Suppressor macrophage (primary cell): ENCODE measurements at regions not wholly inside any gene's neighbourhood (a gene's known extent, or its start where the extent isn't known, plus 50 kb on each side); places are given as distances from the start of the nearest gene placed in this dataset.
A peak's percentile ranks its signal among the peaks of the same experiment; 100 is the strongest.

ENCODE experiments used
- DNase-seq, 4 experiments: peaks; one replicate each; pipeline ENCODE4 v3.0.0-alpha.2; 2020 to 2022

DNA sequence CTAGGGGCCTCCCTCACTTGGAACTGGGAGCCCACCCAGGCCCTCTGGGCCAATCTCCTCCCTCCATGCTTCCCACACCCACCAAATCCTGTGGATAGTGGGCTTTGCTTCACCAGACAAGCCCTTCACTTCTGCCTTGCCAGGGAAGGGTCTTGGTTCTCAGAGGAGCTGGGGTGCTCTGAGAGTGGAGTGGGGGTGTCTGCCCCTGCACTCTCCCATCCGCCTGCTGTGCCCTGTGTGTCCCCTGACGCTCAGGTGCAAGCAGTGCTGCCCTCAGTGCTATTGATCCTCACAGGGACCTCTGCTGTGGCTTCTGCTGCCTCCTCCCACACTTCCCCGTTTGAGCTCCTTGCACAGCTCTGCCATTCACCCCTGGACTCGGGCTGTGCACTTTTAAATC is 117.3 kb upstream of the NKX1-1 start:
- DNase-seq: peak in 1 of 4 experiments; percentile 9

GRCh38 chr4:1523033-1523432 is 116.8 kb upstream of the NKX1-1 start:
- DNase-seq: no peak

GRCh38 chr4:1522606-1523005 is 116.4 kb upstream of the NKX1-1 start:
- no peak for DNase-seq

- DNase-seq: no peak
Observed at GRCh38 chr4:1521821-1522361, 115.6 kb upstream of the NKX1-1 start.

DNA sequence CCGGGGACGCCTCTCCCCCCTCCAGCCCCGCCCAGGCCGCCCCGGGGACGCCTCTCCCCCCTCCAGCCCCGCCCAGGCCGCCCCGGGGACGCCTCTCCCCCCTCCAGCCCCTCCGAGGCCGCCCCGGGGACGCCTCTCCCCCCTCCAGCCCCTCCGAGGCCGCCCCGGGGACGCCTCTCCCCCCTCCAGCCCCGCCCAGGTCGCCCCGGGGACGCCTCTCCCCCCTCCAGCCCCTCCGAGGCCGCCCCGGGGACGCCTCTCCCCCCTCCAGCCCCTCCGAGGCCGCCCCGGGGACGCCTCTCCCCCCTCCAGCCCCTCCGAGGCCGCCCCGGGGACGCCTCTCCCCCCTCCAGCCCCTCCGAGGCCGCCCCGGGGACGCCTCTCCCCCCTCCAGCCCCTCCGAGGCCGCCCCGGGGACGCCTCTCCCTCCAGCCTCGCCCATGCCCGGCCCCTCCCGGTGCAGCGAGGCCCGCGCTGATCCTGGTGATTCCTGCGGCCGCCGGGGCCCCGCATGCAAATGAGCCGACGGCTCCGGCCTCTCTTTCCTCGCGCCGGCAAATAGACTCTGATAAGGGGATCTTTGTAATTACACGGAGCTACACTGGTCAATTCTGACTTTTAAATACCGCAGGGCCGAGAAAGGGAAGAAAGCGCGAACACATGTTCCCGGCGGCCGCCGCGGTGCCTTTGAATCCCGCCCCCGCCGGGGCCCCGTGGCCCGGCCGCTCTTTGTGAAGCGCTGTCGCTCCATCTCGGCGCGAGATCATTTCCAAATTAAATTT is 114.7 kb upstream of the NKX1-1 start:
- peak in 2 of 4 experiments; percentile 52 to 64 for DNase-seq

DNA sequence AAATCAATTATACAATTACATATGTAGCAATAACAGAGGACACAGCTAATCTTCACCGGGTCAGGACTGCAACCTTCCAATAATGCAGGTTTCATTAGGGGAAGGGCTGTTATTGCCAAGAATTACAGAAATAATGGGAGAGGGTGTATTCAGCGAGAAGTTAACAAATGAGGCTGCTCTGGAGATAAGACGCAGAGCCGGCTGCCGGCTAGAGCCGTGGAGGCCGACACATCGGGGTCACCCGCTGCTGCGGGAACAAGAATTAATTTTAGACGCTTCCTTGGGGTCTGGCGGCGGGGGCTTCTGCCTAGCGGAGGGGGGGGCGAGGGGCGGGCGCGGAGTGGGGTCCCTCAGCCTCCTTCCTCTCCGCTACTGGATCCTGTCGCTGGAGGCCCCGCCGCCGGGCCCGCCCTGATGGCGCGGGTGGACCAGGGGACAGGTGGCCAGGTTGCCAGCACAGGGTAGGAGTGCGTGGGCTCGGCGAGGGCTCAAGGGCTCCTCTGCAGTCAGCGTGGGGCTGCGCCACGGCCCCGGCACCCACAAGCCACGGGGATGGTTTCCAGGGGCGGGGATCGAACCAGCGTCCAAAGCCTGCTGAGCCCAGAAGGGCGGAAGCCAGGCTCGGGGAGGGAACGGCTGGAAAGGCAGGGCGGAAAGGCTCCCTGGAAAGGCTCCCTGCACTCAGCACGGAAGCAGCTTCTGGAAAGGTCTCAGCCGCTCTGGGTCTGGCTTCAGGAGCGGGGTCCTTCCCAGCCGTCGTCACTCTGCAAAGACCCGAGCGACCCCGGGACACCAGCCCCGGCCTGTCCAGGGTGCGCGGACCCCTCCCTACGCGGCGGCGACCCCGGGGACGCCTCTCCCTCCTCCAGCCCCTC is 113.8 kb upstream of the NKX1-1 start:
- DNase-seq: no peak

GRCh38 chr4:1518997-1519700 is 112.9 kb upstream of the NKX1-1 start:
- no peak for DNase-seq

DNA sequence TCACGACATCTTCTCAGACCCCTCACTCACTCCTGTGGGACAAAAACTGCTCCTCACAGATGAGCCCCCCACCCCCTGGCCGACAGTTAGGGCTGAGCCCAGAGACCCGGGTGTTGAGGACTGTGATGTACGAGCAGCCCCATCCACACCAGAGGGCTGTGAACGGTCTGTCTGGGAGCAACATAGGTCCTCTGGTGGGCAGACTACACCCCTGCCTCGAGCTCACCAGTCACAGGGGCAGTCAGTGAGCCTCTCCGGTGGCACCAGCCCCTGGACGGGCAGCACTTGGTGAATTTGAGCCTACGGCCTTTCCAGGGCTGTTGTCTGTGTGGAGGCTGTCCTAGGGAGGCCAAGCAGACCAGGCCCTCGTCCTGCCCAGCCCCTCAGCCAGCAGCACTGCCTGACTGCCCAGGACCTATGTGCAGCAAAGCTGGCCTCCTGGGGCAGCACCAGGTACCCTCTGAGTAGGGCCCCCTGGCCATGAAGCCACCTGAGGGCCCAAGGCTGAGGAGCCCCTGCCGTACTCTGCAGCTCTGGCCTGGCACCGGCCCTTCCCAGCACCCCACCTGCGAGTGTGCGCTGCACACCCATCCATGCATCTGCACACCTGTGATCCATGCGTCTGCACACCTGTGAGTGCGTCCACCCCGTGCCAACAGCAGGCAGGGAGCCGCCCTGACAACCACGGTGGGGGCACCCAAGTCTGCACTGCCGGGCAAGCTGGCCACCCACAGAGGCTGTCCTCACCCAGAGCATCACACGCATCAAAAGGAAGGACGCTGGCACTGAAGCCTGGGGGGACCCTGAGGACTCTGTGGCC is 111.6 kb upstream of the NKX1-1 start:
- DNase-seq: no peak

DNA sequence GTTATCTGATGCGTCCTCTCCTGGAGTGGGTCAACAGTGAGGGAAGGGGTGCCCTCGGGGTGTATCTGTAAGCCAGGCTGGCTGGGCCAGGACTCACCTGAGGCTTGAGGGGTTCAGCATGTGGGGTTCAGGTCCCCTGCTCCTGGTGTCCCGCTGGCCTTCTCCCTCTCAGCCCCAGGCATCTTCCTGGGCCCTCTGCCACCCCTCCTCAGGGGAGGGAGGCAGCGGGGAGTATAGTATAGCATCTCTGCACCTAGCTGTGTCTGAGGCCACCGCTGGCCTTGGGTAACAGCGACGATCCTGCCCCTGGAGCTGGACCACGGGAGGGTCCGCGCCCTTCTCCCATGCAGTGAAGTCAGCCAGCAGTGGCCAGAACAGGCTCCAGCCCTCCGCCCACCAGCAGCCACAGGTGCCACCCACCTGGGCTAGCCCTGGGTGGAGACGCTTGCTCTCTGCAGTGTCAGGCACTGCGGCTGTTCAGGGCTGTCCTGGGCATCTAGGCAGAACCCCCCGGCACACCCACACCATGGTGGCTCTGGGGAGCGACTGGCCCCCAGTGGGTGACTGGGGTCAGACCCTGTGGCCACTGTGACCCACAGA is 110.7 kb upstream of the NKX1-1 start:
- no peak for DNase-seq

- DNase-seq: no peak
Observed at GRCh38 chr4:1516261-1516660, 110.0 kb upstream of the NKX1-1 start.

DNA sequence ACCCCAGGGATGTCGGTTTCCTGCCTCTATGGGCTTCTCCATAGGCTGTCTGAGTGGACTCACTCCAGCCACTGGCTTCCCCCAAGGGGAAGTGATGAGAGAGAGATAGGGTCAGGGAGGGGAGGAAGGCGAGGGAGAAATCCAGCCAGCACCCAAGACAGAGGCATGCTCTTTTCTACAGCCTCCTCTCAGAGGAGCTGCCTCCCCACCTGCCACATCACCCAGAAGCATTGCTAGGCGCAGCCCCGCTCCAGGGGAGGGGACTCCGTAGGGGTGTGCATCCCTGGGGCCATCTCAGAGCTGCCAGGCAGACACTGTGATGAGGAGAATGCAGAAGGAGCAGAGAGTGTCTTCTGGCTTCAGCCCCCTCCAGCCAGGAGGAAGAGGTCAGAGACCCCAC is 109.5 kb upstream of the NKX1-1 start:
- no peak for DNase-seq

DNA sequence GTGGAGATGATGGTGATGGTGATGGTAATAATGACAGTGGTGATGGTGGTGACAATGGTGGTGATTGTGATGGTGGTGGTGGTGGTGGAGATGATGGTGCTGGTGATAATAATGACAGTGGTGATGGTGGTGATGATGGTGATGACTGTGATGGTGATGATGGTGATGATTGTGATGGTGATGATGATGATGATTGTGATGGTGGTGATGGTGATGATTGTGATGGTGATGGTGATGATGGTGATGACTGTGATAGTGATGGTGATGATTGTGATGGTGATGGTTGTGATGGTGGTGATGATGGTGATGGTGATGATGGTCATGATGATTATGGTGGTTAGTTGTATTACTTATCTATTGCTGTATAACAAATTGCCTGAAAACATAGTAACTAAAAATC is 108.9 kb upstream of the NKX1-1 start:
- no peak for DNase-seq

DNA sequence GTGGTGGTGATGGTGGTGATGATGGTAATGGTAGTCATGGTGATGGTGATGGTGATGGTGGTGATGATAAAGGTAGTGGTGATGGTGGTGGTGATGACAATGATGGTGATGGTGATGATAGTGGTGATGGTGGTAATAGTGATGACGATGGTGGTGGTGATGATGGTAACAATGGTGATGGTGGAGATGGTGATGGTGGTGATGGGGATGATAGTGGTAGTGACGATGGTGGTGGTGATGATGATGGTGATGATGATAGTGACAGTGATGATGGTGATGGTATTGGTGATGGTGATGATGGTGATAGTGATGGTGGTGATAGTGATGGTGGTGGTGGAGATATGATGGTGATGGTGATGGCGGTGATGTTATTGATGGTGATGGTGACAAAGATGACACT is 108.4 kb upstream of the NKX1-1 start:
- no peak for DNase-seq

GRCh38 chr4:1513936-1514483 is 107.8 kb upstream of the NKX1-1 start:
- no peak for DNase-seq

- DNase-seq: peak; percentile 42 to 78 (median 60)
Observed at GRCh38 chr4:1512738-1513660, 106.8 kb upstream of the NKX1-1 start.

DNA sequence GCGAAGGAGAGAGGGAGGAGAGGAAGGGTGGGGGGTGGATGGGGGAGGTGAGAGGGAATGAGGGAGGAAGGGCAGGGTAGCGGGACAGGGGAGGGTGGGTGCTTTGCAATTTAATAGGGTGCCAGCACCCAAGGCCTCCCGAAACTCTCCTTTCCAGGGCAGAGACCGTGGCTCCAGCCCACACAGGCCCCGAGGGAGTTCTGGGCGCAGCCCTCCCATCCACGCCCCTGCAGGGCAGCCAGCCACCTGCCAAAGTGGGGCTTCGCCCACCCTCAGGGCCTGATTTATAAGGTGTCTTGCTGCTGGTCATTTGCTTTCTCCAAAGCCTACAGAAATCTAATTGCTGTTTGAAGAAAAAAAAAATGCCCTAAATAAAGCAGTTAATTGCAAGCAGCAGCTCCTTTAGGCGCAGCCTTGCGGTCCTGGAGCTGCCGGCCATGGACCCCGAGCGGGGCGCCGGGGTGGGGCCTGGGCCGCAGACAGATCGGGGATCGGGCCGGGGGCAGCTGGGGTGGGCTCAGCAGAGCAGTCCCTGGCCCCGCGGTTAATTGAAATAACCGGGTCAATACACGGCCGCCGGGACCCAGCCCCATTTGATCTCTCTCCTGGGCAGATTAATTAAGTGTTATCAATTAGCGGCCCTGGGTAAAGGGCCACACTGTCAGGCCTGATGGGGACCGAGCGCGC is 106.0 kb upstream of the NKX1-1 start:
- no peak for DNase-seq

DNA sequence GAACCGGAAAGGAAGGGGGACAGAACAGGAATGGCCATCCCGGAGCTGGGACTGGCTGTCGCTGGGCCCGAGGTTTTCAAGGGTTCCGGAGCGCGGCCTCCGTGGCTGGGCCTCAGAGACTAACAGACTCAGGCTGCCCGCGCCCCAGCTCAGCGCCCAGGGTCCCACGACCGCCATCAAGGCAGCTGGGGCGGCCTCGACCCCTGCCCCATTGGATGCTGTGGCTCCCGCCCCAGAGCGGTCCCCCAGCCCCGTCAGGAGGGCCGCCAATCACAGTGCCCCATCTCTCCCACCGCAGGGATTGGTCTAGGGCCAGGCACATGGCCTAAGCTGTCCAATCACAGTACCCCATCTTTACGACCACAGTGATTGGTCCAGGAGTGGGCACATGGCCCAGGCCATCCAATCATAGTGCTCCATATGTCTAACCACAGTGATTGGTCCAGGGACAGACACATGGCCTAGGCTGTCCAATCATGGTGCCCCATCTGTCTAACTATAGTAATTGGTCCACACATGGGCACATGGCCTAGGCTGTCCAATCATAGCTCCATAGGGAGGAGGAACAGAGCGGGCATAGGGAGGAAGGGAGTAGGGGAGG is 105.3 kb upstream of the NKX1-1 start:
- DNase-seq: peak in 3 of 4 experiments; percentile 27 to 76 (median 44)

DNA sequence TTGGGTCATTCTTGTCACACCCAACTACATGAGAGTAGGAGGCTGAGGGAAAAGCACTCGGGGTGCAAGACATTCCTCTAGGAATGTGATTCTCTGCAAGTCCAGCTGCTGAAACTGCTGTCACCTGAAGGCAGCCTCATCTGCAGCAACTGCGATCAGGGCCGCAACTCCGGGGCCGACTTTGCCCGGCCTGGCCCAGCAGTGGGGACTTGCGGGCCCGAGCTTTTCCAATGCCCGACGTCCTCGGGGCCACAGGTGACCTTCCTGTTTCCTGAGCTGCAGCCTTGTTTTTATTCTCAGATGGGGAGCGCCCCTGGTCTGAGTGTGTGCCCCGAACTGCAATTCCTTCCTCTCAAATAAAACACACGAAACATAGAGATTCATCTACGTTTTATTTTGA is 104.7 kb upstream of the NKX1-1 start:
- DNase-seq: no peak

DNA sequence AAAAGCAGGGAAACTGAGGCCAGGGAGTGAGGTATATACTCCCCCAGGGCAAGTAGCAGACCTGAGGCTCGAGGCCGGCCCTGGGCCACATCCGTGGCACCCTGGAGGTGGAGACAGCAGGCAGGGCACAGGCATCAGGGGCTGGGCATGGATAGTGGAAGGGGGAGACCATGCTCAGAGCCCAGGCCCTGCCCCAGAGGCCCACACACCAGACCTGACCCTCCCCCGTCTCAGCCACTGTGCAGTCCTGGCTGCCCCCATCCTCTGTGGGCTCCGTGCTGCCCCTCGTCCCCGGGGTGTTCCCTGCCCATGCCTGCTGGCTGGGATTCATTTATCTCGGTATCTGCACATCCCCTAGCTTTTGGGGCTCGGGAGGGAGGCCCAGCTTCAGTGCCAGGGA is 103.1 kb upstream of the NKX1-1 start:
- DNase-seq: no peak
